Jurkat, Clone E6-1 (cell line): ENCODE measurements at regions not wholly inside any gene's neighbourhood (a gene's known extent, or its start where the extent isn't known, plus 50 kb on each side); places are given as distances from the start of the nearest gene placed in this dataset.
"Not testable (repeated sequence)": the region's sequence is repeated elsewhere in the genome, so short reads cannot be mapped to it uniquely, and the experiment has no call there.

Source experiments
- DNase-seq: peaks from one replicate; pipeline ENCODE4 v3.0.0-alpha.2; 2011; ENCODE audit warnings: low read depth, low spot score
- H3K4me3 ChIP-seq: 2 replicates; pipeline ENCODE4 v1.5.1; 2011; ENCODE audit warnings: mild to moderate bottlenecking, low read length, control low read depth, moderate library complexity

DNA sequence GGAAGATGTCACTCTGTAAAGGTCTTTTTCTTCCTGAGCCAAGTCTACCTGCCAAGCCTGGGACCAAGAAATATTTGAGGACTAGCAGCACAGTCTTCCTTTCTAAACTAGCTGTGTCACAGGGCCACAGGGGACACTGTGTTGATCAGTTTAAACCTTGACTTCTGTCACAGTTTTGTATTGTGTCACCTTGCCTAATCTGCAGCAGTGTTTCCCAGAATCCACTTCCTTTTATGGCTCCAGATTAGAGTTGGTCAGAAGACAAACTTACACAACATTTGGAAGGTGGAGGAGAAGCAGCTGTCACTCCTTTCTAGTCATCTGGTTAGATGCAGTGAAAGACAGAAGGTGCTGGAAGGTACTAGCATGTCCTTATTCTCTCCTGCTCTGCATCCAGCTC, 143.1 kb upstream of the BCOR start:
- no peak for DNase-seq
- no peak overlapping the region for H3K4me3 ChIP-seq

- no peak for DNase-seq
- H3K4me3 ChIP-seq = no peak overlapping the region
These were observed 140.0 kb upstream of the BCOR start for GRCh38 chrX:40237731-40238178.

GRCh38 chrX:40230646-40231045, 132.9 kb upstream of the BCOR start:
- DNase-seq = no peak
- no peak overlapping the region for H3K4me3 ChIP-seq

DNA sequence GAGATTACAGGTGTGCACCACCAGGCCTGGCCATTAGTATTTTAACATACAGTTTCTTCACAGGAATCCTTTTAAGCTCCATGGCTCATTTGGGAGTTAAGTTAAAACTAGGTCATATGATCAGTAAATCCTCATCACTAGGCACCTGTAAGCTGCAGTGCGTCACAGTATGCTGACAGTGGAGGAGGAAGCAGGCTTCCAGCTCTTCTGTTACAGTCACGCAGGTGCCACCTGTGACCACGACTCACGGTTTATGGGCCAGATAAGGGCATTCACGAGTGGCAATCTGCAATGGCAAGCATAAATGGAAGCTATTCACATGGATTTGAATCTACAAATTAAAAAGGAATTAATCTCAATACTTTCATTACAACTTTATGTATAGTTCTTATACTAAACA, 129.4 kb upstream of the BCOR start:
- no peak for DNase-seq
- H3K4me3 ChIP-seq = no peak overlapping the region

GRCh38 chrX:40224658-40225057, 126.9 kb upstream of the BCOR start:
- no peak overlapping the region for H3K4me3 ChIP-seq
- DNase-seq = no peak

DNA sequence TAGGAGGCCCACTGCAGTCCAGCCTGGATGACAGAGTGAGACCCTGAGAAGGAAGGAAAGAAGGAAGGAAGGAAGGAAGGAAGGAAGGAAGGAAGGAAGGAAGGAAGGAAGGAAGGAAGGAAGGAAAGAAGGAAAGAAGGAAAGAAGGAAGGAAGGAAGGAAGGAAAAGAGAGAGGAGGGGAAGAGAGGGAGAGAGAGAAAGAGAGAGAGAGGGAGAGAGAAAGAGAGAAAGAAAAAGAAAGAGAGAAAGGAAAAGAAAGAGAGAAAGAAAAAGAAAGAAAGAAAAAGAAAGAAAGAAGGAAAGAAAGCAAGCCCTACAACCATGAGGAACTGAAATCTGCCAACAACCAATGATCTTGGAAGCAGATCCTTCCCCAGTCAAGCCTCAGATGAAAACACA, 124.9 kb upstream of the BCOR start:
- not testable (repeated sequence) for H3K4me3 ChIP-seq, DNase-seq

GRCh38 chrX:40213092-40213491, 115.3 kb upstream of the BCOR start:
- no peak overlapping the region for H3K4me3 ChIP-seq
- no peak for DNase-seq

DNA sequence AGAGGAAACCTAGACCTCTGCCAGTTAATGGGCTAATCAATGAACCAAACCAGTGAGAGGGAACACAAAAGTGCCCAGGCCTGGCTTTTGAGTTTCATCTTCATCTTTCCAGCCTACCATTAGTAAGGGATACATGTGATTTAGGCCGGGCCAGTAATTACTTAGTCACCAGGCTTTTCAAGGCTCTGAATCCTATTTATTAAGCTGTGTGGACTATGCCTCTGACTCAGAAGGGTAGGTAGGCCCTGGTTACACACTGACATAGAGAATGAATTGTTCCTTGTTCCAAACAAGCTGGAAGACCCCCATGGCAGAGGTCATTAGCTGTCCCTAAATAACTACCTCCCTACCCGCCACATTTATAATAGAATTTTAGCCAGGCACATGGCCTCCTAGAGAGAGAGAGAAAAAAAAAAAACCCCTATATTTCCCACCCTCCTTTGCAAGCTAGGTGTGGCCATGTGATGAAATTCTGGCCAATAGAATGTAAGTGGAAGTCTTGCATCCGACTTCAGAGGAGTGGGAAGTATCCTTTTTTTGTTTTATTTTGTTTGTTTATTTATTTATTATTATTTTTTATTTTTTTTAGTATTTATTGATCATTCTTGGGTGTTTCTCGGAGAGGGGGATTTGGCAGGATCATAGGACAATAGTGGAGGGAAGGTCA, 112.3 kb upstream of the BCOR start:
- no peak overlapping the region for H3K4me3 ChIP-seq
- DNase-seq = no peak

GRCh38 chrX:40207626-40208025, 109.9 kb upstream of the BCOR start:
- no peak overlapping the region for H3K4me3 ChIP-seq
- DNase-seq = no peak

DNA sequence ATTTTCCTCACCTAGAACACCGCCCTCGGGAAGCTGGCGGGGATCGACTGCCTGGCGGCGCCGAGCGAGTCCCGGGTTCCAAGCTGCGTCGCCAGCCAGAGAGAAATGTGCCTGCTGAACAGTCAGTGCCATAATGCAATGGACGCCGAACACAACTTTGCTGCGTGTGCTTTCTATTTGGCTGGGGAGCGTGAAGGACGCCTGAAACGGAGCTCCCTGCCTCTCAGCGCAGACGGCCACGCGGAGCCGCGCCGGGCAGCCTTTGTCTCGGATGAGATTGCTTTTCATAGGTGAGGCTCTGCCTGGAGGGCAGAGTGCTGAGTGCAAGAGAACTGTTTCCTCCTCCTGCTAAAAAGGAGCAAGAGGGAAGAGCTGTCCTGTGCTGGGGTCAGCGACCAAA, 107.7 kb upstream of the BCOR start:
- H3K4me3 ChIP-seq = no peak overlapping the region
- no peak for DNase-seq

DNA sequence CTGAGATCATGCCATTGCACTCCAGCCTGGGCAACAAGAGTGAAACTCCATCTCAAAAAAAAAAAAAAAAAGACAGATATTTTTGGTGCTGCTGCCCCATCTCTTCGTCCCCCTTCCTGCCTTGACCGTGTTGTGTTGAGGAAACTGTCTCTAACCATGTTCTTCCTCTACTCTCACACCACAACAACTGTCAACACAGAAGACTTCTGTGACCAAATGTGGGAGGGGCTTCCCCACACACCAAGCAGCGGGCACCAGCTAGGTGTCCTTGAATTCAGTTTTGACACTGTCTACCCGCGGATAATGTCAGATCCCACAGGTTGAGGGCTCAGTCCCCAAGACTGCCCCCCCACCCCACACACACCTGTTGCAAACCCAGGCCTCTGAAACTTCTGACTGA, 104.7 kb upstream of the BCOR start:
- DNase-seq = peak; percentile 51

GRCh38 chrX:40201329-40201885, 103.6 kb upstream of the BCOR start:
- peak; percentile 43 for DNase-seq
- no peak overlapping the region for H3K4me3 ChIP-seq

More for the DNA sequence above, 104.7 kb upstream of the BCOR start:
- no peak overlapping the region for H3K4me3 ChIP-seq

- DNase-seq = no peak
- H3K4me3 ChIP-seq = no peak overlapping the region
These were observed 101.9 kb upstream of the BCOR start for GRCh38 chrX:40199704-40200103.

GRCh38 chrX:40197071-40197470, 99.3 kb upstream of the BCOR start:
- no peak for DNase-seq
- H3K4me3 ChIP-seq = no peak overlapping the region

DNA sequence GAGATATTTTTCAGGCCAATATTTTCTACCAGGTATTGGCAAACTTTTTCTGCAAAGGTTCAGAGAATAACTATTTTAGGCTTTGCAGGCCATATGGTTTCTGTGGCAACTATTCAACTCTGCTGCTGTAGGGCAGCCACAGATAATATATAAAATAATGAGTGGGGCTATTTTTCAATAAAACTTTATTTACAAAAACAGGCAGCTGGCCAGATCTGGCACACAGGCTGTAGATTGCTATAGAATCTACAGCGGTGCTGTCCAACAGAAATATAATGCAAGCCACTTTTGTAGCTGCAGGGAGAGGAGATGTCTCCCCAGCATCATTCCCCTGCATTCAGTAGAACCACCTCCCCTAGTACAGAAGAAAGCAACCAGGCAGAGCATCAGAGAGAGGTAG, 97.6 kb upstream of the BCOR start:
- no peak for DNase-seq
- no peak overlapping the region for H3K4me3 ChIP-seq

DNA sequence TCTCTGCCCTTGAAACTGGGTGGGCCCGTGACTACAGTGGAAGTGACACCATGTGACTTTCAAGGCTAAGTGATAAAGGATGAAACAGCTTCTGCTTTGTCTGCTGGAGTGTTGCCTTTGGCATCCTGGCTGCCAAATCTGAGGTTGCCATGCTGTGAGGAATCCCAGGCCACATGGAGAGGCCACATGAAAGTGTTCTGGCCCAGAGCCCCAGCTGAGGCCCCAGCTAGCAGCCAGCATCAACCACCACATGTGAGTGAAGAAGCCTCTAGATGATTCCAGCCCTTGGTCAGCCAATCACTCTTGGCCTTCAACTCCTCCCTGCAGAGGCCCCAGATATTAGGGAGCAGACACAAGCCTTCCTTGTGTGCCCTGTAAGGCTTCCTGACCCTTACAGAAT, 94.4 kb upstream of the BCOR start:
- DNase-seq = no peak
- no peak overlapping the region for H3K4me3 ChIP-seq

DNA sequence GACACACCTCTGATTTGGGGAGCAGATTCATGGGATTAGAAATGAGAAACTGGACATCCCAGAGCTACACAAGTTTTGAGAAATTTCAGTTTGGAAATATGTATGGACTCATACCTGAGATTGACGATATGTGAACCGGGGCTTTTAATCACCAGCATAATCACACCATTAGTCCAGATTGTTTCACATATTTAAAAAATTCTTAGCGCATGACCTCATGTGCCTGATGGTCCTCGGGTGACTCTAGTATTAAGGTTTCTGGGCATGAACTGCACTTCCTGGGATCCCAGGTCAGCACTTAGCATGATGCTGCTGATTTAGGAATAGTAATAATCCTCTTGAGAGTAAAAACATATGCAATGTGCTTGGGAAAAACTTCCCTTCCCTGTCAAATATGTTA, 91.9 kb upstream of the BCOR start:
- DNase-seq = no peak
- H3K4me3 ChIP-seq = no peak overlapping the region

DNA sequence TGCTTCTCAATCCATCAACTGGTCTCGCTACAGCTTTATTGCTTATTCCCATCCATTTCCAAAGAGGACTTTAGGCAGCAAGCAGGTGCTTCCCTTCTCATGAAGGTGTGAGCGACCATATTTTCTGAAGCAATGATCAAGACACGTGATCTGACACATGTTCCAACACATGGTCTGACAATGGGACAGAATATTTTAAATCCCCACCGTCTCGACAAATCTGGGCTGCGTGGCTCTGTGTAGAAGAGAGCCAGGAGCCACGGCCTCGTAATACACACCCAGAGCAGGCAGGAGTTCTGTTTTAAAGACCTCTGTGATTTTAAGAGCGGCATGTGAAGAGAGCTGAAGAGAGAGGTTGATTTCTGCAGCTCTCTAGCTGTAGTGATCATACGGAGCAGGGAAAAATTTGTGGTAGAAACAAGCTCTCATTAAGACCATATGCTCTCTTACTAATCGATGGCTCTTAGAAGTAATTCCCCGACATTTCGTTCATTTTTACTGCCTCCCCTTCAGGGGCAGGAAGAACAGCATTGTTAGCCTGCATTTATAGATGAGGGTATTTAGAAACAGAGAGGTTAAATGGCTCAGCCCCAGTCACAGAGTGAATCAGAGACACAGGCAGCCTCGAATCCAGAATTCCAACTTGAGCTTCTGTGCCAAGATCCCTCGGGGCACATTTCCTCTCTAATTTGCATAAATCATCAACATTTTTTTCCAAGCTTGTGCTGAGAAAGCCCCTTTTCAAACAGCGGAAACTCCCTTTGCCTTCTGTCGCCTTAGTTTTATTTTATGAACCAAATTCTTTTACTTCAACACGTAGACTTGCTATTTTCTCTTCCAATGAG, 91.0 kb upstream of the BCOR start:
- DNase-seq = no peak

DNA sequence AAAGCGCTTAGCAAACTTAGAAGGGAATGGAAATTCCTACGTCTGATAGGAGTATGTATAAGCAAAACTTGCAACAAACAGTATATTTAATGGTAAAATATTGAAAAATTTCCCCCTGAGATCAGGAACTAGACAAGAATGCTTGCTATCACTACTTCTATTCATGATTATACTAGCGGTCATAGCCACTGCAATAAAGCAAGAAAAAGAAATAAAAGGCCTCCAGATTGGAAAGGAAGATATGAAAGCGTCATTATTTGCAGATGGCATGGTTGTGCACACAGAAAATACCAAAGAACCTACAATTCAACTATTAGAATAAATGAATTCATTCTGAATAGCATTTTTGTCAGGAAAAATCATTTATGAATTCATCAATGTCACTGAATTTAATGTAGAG, 87.2 kb upstream of the BCOR start:
- DNase-seq = no peak
- H3K4me3 ChIP-seq = no peak overlapping the region

More for the DNA sequence above, 91.0 kb upstream of the BCOR start:
- H3K4me3 ChIP-seq = no peak overlapping the region

DNA sequence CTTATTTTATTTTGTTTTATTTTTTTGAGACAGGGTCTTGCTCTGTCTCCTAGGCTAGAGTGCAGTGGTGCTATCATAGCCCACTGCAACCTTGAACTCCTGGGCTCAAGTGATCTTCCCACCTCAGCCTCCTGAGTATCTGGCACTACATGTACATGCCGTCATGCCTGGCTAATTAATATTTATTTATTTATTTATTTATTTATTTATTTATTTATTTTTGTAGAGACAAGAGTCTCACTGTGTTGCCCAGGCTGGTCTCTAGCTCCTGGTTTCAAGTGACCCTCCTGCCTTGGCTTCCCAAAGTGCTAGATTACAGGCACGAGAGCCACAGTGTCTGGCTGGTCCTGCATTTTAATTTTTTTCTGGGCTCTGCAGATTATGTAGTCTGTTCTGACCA, 84.9 kb upstream of the BCOR start:
- DNase-seq = no peak
- no peak overlapping the region for H3K4me3 ChIP-seq
